H1 (cell line): ENCODE measurements at regions not wholly inside any gene's neighbourhood (a gene's known extent, or its start where the extent isn't known, plus 50 kb on each side); places are given as distances from the start of the nearest gene placed in this dataset.

ENCODE experiments used
- ATF3 ChIP-seq: IDR thresholded peaks from 2 replicates; pipeline ENCODE4 v1.6.1; 2011; ENCODE audit warnings: low read depth, mild to moderate bottlenecking, low read length; ENCODE audit not compliant: insufficient read depth
- BRCA1 ChIP-seq: IDR thresholded peaks from 2 replicates; pipeline ENCODE4 v1.6.1; 2012; ENCODE audit warnings: low read depth, low read length, improper control_type of control experiment
- CEBPB ChIP-seq: IDR thresholded peaks from 2 replicates; pipeline ENCODE4 v1.6.1; 2012; ENCODE audit warnings: low read depth, low read length
- CTCF ChIP-seq, 3 experiments: IDR thresholded peaks; 1 replicate in 2 of 3; 2 replicates in 1 of 3; pipeline versions ENCODE4 v1.5.1 to v1.6.1; 2011; ENCODE audit warnings: low read length in 3 of 3, mild to moderate bottlenecking in 3 of 3, inconsistent platforms in 2 of 3, low read depth in 1 of 3, moderate library complexity in 1 of 3; ENCODE audit not compliant: insufficient read depth in 1 of 3; ENCODE audit errors: control extremely low read depth in 1 of 3
- EP300 ChIP-seq, 2 experiments: IDR thresholded peaks; 1 replicate in 1 of 2; 2 replicates in 1 of 2; pipeline ENCODE4 v1.6.1; 2011 to 2012; ENCODE audit warnings: low read depth in 2 of 2, low read length in 2 of 2, mild to moderate bottlenecking in 2 of 2, borderline replicate concordance in 1 of 2, inconsistent platforms in 1 of 2, moderate library complexity in 1 of 2
- EZH2 ChIP-seq: fragments of 200-600 bp; sonication (generic); IDR thresholded peaks from 2 replicates; pipeline ENCODE4 v1.7.1; 2012; ENCODE audit warnings: low read depth, mild to moderate bottlenecking, moderate library complexity, low read length, inconsistent platforms; ENCODE audit not compliant: severe bottlenecking
- FOSL1 ChIP-seq: IDR thresholded peaks from 2 replicates; pipeline ENCODE4 v1.6.1; 2011; ENCODE audit warnings: mild to moderate bottlenecking, low read depth, low read length, moderate library complexity; ENCODE audit not compliant: insufficient read depth
- POLR2A ChIP-seq, 2 experiments: IDR thresholded peaks; 1 replicate in 1 of 2; 2 replicates in 1 of 2; pipeline ENCODE4 v1.6.1; 2011; ENCODE audit warnings: low read depth in 2 of 2, low read length in 2 of 2, mild to moderate bottlenecking in 2 of 2; ENCODE audit errors: control extremely low read depth in 1 of 2
- POLR2AphosphoS5 ChIP-seq: IDR thresholded peaks from 2 replicates; pipeline ENCODE4 v1.6.1; 2011; ENCODE audit warnings: low read depth, low read length
- USF2 ChIP-seq: IDR thresholded peaks from 2 replicates; pipeline ENCODE4 v1.6.1; 2011; ENCODE audit warnings: low read length, improper control_type of control experiment
- TF ChIP-seq, protein P1 (sequence below): IDR thresholded peaks from 2 replicates; pipeline ENCODE4 v1.6.1; 2012; ENCODE audit warnings: low read length, inconsistent platforms

DNA sequence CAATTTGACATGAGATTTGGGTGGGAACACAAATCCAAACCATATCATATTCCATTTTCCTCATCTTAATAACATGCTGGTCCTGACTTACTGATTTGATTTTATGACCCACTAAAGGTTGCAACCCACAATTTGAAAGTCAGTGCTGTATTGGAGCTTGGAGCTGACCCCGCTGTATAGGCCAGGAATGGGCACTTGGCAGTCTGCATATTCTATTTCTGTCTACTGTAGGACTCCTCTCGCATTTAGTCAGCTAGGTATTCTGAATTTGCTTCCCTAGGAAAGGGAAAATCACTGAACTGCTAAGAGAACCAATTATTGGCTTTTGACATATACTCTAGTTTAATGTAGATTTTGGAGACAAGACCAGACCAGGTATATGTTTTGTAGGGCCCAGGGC, 157.0 kb downstream of the MFSD1 start:
- TF ChIP-seq, protein P1, sequence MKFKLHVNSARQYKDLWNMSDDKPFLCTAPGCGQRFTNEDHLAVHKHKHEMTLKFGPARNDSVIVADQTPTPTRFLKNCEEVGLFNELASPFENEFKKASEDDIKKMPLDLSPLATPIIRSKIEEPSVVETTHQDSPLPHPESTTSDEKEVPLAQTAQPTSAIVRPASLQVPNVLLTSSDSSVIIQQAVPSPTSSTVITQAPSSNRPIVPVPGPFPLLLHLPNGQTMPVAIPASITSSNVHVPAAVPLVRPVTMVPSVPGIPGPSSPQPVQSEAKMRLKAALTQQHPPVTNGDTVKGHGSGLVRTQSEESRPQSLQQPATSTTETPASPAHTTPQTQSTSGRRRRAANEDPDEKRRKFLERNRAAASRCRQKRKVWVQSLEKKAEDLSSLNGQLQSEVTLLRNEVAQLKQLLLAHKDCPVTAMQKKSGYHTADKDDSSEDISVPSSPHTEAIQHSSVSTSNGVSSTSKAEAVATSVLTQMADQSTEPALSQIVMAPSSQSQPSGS = no peak
- no peak for TF ChIP-seq CTCF (IDR thresholded peaks at IDR 0.05; ENCODE audit: control extremely low read depth in 1 of 3, insufficient read depth in 1 of 3, low read depth in 1 of 3, low read length in 3 of 3)
- no peak for TF ChIP-seq EZH2
- no peak for TF ChIP-seq CEBPB
- no peak for TF ChIP-seq EP300 (IDR thresholded peaks at IDR 0.05; ENCODE audit: borderline replicate concordance in 1 of 2, low read depth in 2 of 2, low read length in 2 of 2)
- no peak for TF ChIP-seq FOSL1
- no peak for TF ChIP-seq BRCA1
- TF ChIP-seq POLR2AphosphoS5 = no peak
- TF ChIP-seq POLR2A (IDR thresholded peaks at IDR 0.05; ENCODE audit: control extremely low read depth in 1 of 2, low read depth in 2 of 2, low read length in 2 of 2) = no peak
- no peak for TF ChIP-seq USF2
- no peak for TF ChIP-seq ATF3
